ENCODE measurements at regions not wholly inside any gene's neighbourhood (a gene's known extent, or its start where the extent isn't known, plus 50 kb on each side); places are given as distances from the start of the nearest gene placed in this dataset.
"Not testable (repeated sequence)": the region's sequence is repeated elsewhere in the genome, so short reads cannot be mapped to it uniquely, and the experiment has no call there.

DNA sequence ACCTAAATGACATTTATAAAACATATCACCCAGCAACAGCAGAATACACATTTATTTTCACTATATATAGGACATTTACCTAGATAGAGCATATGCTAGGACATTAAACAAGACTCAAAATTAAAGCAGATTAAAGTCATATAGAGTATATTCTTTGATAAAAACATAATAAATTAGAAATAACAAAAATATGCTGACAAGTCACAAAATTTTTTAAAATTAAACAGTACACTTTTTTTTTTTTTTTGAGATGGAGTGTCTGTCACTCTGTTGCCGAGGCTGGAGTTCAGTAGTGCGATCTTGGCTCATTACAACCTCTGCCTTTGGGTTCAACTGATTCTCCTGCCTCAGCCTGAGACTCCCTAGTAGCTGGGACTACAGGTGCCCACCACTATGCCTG, 758.9 kb upstream of the NRXN1 start:
- DNase-seq, result no peak

GRCh38 chr2:51789918-51790317, 758.0 kb upstream of the NRXN1 start:
- DNase-seq, result no peak

DNA sequence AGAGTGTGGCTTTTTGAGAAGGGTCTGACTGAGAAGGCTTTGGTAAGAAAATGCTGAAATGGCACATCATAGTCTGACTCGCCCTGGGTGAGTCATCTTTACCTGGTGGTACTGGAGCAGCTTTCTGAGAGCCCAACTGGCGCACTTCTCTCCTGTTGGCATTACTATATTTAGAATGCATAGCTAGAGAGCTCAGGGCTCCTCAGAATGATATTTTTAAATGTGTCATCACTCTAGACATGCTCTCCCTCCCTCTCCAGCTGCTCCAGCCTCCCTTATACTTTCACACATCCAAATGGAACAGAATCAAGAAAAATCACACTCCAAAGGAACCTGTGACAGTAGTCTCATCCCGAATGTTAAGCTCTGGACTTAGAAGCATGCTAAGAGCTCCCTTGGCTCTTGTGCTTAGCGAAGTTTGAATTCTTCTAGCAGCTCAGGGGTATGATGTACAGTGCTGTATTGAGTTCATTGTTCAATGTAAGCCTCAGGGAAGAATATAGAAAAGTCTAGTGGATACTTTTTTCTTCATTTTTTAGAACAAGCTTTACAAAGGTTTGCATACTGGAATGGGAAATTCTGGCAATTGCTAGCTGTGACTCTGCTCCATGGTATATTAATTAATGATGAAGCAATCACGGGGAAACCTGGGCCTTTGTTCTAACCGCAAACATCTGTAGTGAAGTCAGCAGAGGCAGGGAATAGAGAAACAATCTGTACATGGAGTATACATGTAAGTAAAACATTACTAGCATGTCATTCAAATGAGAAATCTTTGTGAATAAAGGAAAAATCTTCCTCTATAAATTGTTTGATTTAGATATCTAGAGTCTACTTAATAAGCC, 751.2 kb upstream of the NRXN1 start:
- DNase-seq, result no peak

DNA sequence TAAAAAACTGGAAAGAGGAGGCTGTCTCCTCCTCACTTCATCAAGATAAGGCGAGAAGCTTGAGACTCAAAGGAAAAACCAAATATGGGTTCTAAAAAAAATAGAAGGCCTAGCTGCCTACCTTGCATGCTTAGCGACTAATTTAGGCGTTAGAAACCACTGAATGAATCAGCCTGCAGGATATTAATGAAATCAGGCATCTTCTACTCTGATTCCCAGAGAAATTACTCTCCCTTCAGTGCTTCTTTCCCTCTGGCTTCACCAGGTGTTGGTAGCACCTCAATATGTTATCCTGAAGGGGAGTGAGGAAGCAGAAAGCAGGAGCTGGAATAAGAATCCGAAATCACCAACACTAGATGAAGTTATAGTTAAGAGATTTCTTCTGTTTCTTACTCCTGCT, 749.8 kb upstream of the NRXN1 start:
- no peak for DNase-seq

DNA sequence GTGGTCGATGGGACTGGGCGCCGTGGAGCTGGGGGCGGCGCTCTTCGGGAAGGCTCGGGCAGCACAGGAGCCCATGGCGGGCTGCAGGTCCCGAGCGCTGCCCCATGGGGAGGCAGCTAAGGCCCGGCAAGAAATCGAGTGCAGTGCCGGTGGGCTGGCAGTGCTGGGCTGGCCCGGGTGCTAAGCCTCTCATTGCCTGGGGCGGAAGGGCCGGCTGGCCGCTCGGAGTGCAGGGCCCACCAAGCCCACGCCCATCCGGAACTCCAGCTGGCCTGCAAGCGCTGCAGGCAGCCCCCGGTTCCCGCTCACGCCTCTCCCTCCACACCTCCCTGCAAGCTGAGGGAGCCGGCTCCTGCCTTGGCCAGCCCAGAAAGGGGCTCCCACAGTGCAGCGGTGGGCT, 748.4 kb upstream of the NRXN1 start:
- no peak for DNase-seq

DNA sequence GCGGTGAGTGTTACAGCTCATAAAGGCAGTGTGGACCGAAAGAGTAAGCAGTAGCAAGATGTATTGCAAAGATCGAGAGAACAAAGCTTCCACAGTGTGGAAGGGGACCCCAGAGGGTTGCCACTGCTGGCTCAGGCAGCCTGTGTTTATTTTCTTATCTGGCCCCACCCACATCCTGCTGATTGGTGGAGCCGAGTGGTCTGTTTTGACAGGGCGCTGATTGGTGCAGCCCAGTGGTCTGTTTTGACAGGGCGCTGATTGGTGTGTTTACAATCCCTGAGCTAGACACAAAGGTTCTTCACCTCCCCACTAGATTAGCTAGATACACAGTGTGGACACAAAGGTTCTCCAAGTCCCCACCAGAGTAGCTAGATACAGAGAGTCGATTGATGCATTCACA, 747.8 kb upstream of the NRXN1 start:
- DNase-seq, result not testable (repeated sequence)

- no peak for DNase-seq
Observed at GRCh38 chr2:51778806-51779205, 746.9 kb upstream of the NRXN1 start.

GRCh38 chr2:51774606-51775005, 742.7 kb upstream of the NRXN1 start:
- not testable (repeated sequence) for DNase-seq

GRCh38 chr2:51760441-51760840, 728.5 kb upstream of the NRXN1 start:
- DNase-seq, result no peak

- DNase-seq, result no peak
Observed at GRCh38 chr2:51758081-51758480, 726.1 kb upstream of the NRXN1 start.

DNA sequence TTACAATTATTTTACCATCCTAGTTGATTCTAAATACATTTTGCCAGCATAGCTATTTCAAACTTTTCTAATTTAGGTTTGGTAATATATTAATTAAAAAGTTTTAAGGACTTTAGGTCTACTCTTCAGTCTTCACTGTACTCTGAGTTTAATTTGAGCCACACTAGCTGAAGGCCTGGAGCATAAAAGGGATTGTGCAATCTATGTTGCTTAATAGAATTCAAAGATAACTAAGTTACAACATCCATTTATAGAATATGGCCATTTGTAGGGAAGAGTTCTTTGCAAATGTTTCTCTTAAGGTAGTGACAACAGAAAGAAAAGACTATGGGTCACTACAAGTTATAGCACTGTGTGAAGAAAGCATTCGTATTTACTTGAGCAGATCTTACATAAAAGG, 702.2 kb upstream of the NRXN1 start:
- DNase-seq, result no peak

DNA sequence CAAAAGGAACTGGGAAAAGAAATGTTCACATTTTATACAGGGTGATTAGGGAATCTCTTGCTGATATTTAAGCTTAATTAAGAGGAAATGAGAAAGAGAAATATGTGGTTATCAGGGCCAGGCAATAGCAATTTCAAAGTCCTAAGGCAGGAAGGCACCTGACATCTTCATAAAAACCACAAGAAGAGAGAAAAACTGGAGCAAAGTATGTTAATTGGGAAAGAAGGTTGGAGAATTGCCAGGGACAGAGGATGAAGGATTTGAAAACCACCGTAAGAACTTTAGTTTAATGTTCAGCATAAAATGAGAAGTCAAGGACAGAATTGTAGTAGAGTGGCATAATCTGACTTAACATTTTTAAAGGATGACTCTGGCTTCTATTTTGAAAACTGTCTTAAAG, 691.8 kb upstream of the NRXN1 start:
- DNase-seq, result no peak

GRCh38 chr2:51722311-51722710, 690.4 kb upstream of the NRXN1 start:
- no peak for DNase-seq

GRCh38 chr2:51720826-51721225, 688.9 kb upstream of the NRXN1 start:
- DNase-seq, result no peak

DNA sequence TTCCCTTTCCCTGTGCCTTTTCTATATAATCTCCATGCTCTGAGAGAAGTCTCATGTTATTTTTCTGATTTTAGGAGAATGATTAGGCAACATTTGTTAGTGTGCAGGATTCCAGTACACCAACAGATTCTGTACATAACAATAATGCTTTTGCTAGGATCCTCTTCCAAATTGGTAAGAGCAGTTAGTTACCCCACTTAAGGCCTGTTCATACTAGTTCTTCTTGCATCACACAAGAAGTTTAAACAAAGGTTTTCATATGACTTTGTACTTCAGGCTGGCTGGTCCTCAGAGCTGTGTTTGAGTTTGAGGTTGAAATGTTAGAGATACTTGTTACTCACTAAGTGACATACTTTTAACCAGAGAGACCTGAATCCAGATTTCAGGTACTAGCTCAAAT, 686.9 kb upstream of the NRXN1 start:
- DNase-seq, result no peak

GRCh38 chr2:51717312-51717711, 685.4 kb upstream of the NRXN1 start:
- no peak for DNase-seq

DNA sequence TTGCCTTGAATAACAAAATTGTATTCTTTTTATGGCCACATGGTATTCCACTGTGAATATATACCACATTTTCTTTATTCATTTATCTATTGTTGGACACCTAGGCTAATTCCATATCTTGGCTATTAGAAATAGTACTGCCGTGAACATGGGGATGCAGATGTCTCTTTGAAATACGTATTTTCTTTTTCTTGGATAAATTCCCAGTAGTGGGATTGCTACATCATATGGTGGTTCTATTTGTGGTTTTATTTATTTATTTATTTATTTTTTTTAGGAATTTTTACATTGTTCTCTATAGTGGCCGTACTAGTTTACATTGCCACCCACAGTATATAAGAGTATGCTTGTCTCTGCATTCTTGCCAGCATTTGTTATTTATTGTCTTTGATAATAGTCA, 679.8 kb upstream of the NRXN1 start:
- DNase-seq, result no peak

DNA sequence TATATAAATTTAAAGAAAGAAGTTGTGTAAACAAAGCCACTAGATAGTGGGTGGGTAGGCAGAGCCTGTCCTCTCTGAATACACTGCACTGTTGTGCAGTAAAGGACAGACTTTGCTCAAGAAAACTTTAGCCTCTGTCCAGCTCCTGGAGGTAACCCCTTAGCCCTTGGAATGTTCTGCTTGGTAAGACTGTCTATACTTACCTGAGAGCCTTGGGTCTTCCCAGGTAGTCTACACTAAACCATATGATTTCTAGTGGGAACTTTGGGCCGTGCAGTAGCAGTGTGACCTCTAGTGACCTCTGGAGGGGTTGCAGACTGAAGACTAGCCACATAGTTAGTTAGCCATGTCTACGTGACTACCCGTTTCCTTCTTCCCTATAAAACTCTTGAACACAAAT, 678.3 kb upstream of the NRXN1 start:
- no peak for DNase-seq

DNA sequence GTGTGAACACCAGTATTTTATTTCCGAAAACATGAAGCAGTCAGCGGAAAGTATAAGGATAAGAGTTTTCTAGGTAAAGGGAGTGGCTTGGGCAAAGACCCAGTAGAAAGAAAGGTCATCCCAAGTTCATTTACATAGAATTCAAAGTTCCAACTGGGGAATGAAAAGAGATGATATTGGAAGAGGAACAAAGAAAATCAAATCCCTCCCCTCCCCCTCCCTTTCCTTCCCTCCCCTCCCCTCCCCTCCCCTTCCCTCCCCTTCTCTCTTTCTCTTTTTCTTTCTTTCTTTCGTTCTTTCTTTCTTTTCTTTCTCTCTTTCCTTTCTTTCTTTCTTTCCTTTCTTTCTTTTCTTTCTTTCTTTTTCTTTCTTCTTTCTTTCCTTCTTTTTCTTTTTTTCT, 675.7 kb upstream of the NRXN1 start:
- DNase-seq, result no peak

- no peak for DNase-seq
Observed at GRCh38 chr2:51706220-51706619, 674.3 kb upstream of the NRXN1 start.

- no peak for DNase-seq
Observed at GRCh38 chr2:51705417-51705816, 673.5 kb upstream of the NRXN1 start.

- DNase-seq, result no peak
Observed at GRCh38 chr2:51698021-51698420, 666.1 kb upstream of the NRXN1 start.

DNA sequence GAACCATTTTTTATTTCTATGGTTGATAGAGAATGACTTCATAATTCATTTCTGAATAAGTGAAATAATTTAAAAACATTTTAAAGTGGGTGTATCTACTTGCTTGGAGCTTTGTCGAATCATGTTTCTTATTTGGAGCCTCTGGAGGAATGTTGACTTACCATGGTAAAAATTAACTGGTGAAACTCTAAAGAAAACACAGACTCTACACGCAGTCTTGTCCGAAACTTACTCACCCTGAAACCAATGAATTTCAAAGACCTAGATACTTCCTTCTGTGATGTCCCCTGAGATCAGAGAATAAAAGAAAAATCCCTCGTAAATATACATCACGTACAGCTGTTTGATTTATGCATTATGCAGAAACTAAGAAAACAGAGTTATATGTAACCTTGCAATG, 665.2 kb upstream of the NRXN1 start:
- DNase-seq, result no peak

GRCh38 chr2:51695531-51695930, 663.6 kb upstream of the NRXN1 start:
- no peak for DNase-seq

- no peak for DNase-seq
Observed at GRCh38 chr2:51693640-51694039, 661.7 kb upstream of the NRXN1 start.

Data from activated naive CD4-positive, alpha-beta T cell treated with Interleukin-2 at 50 U/mL for 16 hours (primary cell).